H9 (cell line): ENCODE measurements at regions not wholly inside any gene's neighbourhood (a gene's known extent, or its start where the extent isn't known, plus 50 kb on each side); places are given as distances from the start of the nearest gene placed in this dataset.

ENCODE experiments used
- DNase-seq: peaks from one replicate; pipeline ENCODE4 v3.0.0-alpha.2; 2017
- H2AFZ ChIP-seq: one replicate; pipeline ENCODE4 v1.6.1; 2013; ENCODE audit warnings: mild to moderate bottlenecking, low read length, control low read depth, moderate library complexity
- H2AK5ac ChIP-seq: 2 replicates; pipeline ENCODE4 v1.6.1; 2013; ENCODE audit warnings: low read length, control low read depth, mixed read lengths; ENCODE audit not compliant: insufficient read length
- H2BK120ac ChIP-seq: one replicate; pipeline ENCODE4 v1.6.1; 2013; ENCODE audit warnings: low read depth, mild to moderate bottlenecking, low read length, control low read depth, inconsistent platforms; ENCODE audit not compliant: poor library complexity, severe bottlenecking
- H2BK12ac ChIP-seq: 2 replicates; pipeline ENCODE4 v1.6.1; 2013; ENCODE audit warnings: low read length, control low read depth, mixed read lengths, low read depth; ENCODE audit not compliant: insufficient read length
- H2BK15ac ChIP-seq: 2 replicates; pipeline ENCODE4 v1.6.1; 2013; ENCODE audit warnings: low read depth, low read length, control low read depth
- H2BK20ac ChIP-seq: one replicate; pipeline ENCODE4 v1.6.1; 2013; ENCODE audit warnings: low read depth, mild to moderate bottlenecking, low read length, control low read depth, inconsistent platforms; ENCODE audit not compliant: poor library complexity, severe bottlenecking
- H2BK5ac ChIP-seq: 2 replicates; pipeline ENCODE4 v1.6.1; 2013; ENCODE audit warnings: low read length, control low read depth, mixed read lengths; ENCODE audit not compliant: insufficient read length
- H3K14ac ChIP-seq: 2 replicates; pipeline ENCODE4 v1.6.1; 2013; ENCODE audit warnings: low read length, control low read depth; ENCODE audit not compliant: insufficient read depth
- H3K18ac ChIP-seq: 2 replicates; pipeline ENCODE4 v1.6.1; 2013; ENCODE audit warnings: low read depth, mild to moderate bottlenecking, mixed read lengths, low read length, control low read depth; ENCODE audit not compliant: insufficient read length
- H3K23ac ChIP-seq: 2 replicates; pipeline ENCODE4 v1.6.1; 2013; ENCODE audit warnings: low read length, control low read depth, mixed read lengths, low read depth; ENCODE audit not compliant: insufficient read length
- H3K23me2 ChIP-seq: 2 replicates; pipeline ENCODE4 v1.6.1; 2013; ENCODE audit warnings: low read depth, mild to moderate bottlenecking, mixed read lengths, low read length, control low read depth; ENCODE audit not compliant: insufficient read length, poor library complexity, severe bottlenecking
- H3K27ac ChIP-seq: 2 replicates; pipeline ENCODE4 v1.5.1; 2013; ENCODE audit warnings: low read length, control low read depth, mixed read lengths, low read depth; ENCODE audit not compliant: insufficient read length
- H3K27me3 ChIP-seq: 2 replicates; pipeline ENCODE4 v1.6.1; 2013; ENCODE audit warnings: low read length, control low read depth, inconsistent platforms; ENCODE audit not compliant: insufficient read depth
- H3K4ac ChIP-seq: 2 replicates; pipeline ENCODE4 v1.6.1; 2013; ENCODE audit warnings: low read depth, mild to moderate bottlenecking, control low read depth, inconsistent platforms, low read length, moderate library complexity
- H3K4me1 ChIP-seq: 2 replicates; pipeline ENCODE4 v1.6.1; 2013; ENCODE audit warnings: low read length, control low read depth, inconsistent platforms; ENCODE audit not compliant: insufficient read depth
- H3K4me2 ChIP-seq: 2 replicates; pipeline ENCODE4 v1.6.1; 2013; ENCODE audit warnings: low read length, control low read depth, mixed read lengths; ENCODE audit not compliant: insufficient read length, insufficient read depth
- H3K56ac ChIP-seq: 2 replicates; pipeline ENCODE4 v1.6.1; 2013; ENCODE audit warnings: low read depth, mild to moderate bottlenecking, mixed read lengths, low read length, control low read depth; ENCODE audit not compliant: insufficient read length
- H3K79me1 ChIP-seq: 2 replicates; pipeline ENCODE4 v1.6.1; 2013; ENCODE audit warnings: low read depth, mild to moderate bottlenecking, moderate library complexity, low read length, control low read depth, inconsistent platforms; ENCODE audit not compliant: insufficient read depth, poor library complexity, severe bottlenecking
- H3K79me2 ChIP-seq: 2 replicates; pipeline ENCODE4 v1.6.1; 2013; ENCODE audit warnings: low read length, control low read depth, inconsistent platforms; ENCODE audit not compliant: insufficient read depth
- H3K9ac ChIP-seq: 2 replicates; pipeline ENCODE4 v1.6.1; 2013; ENCODE audit warnings: low read length, control low read depth, mixed read lengths; ENCODE audit not compliant: insufficient read length; ENCODE audit errors: extremely low read depth
- H3K9me3 ChIP-seq: one replicate; pipeline ENCODE4 v1.6.1; 2013; ENCODE audit warnings: low read depth, low read length, inconsistent platforms; ENCODE audit not compliant: control insufficient read depth
- H3T11ph ChIP-seq: one replicate; pipeline ENCODE4 v1.6.1; 2013; ENCODE audit warnings: mild to moderate bottlenecking, low read length, control low read depth, inconsistent platforms
- H4K20me1 ChIP-seq: one replicate; pipeline ENCODE4 v1.6.1; 2013; ENCODE audit not compliant: control insufficient read depth, insufficient read length, insufficient read depth
- H4K5ac ChIP-seq: 2 replicates; pipeline ENCODE4 v1.6.1; 2013; ENCODE audit warnings: low read depth, mild to moderate bottlenecking, mixed read lengths, low read length, control low read depth; ENCODE audit not compliant: insufficient read length
- H4K8ac ChIP-seq: replicated peaks from 2 replicates; pipeline ENCODE4 v1.6.1; 2013; ENCODE audit warnings: low read length, control low read depth, mixed read lengths, low read depth; ENCODE audit not compliant: insufficient read length
- H4K91ac ChIP-seq: 2 replicates; pipeline ENCODE4 v1.6.1; 2013; ENCODE audit warnings: low read depth, mild to moderate bottlenecking, moderate library complexity, mixed read lengths, low read length, control low read depth; ENCODE audit not compliant: insufficient read length
- H3K27ac Mint-ChIP-seq, 3 experiments: 2 replicates in 2 of 3; 3 replicates in 1 of 3; pipeline ENCODE4 v1.8.0; 2020 to 2021; ENCODE audit warnings: mixed read lengths in 3 of 3, mild to moderate bottlenecking in 1 of 3, moderate library complexity in 1 of 3
- H3K27me3 Mint-ChIP-seq: 2 replicates; pipeline ENCODE4 v1.8.0; 2021; ENCODE audit warnings: low read depth, mild to moderate bottlenecking, moderate library complexity, mixed read lengths
- H3K36me3 Mint-ChIP-seq, 3 experiments: 2 replicates in 2 of 3; 3 replicates in 1 of 3; pipeline ENCODE4 v1.8.0; 2020 to 2021; ENCODE audit warnings: low read depth in 3 of 3, mixed read lengths in 3 of 3; ENCODE audit not compliant: insufficient read depth in 1 of 3
- H3K4me1 Mint-ChIP-seq, 2 experiments: 2 replicates each; pipeline ENCODE4 v1.8.0; 2020; ENCODE audit warnings: mixed read lengths in 2 of 2
- H3K4me3 Mint-ChIP-seq, 2 experiments: 2 replicates in 1 of 2; 3 replicates in 1 of 2; pipeline ENCODE4 v1.8.0; 2020 to 2021; ENCODE audit warnings: mild to moderate bottlenecking in 2 of 2, mixed read lengths in 2 of 2, moderate library complexity in 1 of 2
- H3K9me3 Mint-ChIP-seq, 2 experiments: 2 replicates in 1 of 2; 3 replicates in 1 of 2; pipeline ENCODE4 v1.8.0; 2020; ENCODE audit warnings: mild to moderate bottlenecking in 2 of 2, mixed read lengths in 2 of 2, moderate library complexity in 1 of 2
- CTCF ChIP-seq: fragments of 200-600 bp; sonication (generic); conservative IDR thresholded peaks from 3 replicates; pipeline ENCODE4 v1.8.0; 2021; ENCODE audit warnings: antibody characterized with exemption, mild to moderate bottlenecking
- WGBS: extraction: QIAGEN DNeasy Blood & Tissue Kit; methylation state at CpG from one replicate; pipeline ENCODE4 v1.1.7; 2013; ENCODE audit warnings: missing lambda C conversion rate, low lambda C conversion rate, mixed read lengths; ENCODE audit not compliant: insufficient read length; ENCODE audit errors: extremely low coverage; 5-methylcytosine and 5-hydroxymethylcytosine counted together

- Histone ChIP-seq H3K9ac (no peak overlapping the region), H4K8ac (no peak overlapping the region), H2BK12ac (no peak overlapping the region), H4K20me1 (no peaks in the 10 kb centered on the region), H3K56ac (no peak overlapping the region), H3K4me2 (no peak overlapping the region), H2BK120ac (no peak overlapping the region), H3K23ac (no peak overlapping the region), H3K14ac (no peak overlapping the region; the same call in 1 of the 2 replicates), H3K79me2 (no peaks in the 10 kb centered on the region), H3K9me3 (no peaks in the 10 kb centered on the region), H2BK5ac (no peak overlapping the region), H3K18ac (no peak overlapping the region), H2BK20ac (no peak overlapping the region), H2AFZ (no peak overlapping the region), H3K79me1 (peaks cover 3% of the 10 kb centered on the region), H3K23me2 (no peaks in the 10 kb centered on the region), H2BK15ac (no peak overlapping the region), H3K4ac (no peak overlapping the region), H4K91ac (no peak overlapping the region), H4K5ac (no peak overlapping the region), H3T11ph (no peak overlapping the region), H3K27me3 (no peaks in the 10 kb centered on the region), H3K4me1 (no peaks in the 10 kb centered on the region), H2AK5ac (no peak overlapping the region), H3K27ac (no peak overlapping the region)
- WGBS: no CpG with 5 or more reads among the region's 25 CpGs
- H3K9me3 Mint-ChIP-seq: no peaks in the 10 kb centered on the region
- no peak for TF ChIP-seq CTCF
- peaks cover 0 to under 1% (median 0%) of the 10 kb centered on the region in 3 experiments; a peak in 2 of 7 replicates for H3K36me3 Mint-ChIP-seq
- H3K27ac Mint-ChIP-seq: no peak overlapping the region
- no peaks in the 10 kb centered on the region for H3K27me3 Mint-ChIP-seq
- no peak overlapping the region for H3K4me3 Mint-ChIP-seq
- DNase-seq: no peak
- H3K4me1 Mint-ChIP-seq: peaks cover 7 to 19% of the 10 kb centered on the region in 2 experiments
Observed at GRCh38 chr22:48558606-48559402, 1268.9 kb downstream of the BRD1 start.
